B cell (primary cell): ENCODE measurements at regions not wholly inside any gene's neighbourhood (a gene's known extent, or its start where the extent isn't known, plus 50 kb on each side); places are given as distances from the start of the nearest gene placed in this dataset.

Source experiments
- ATAC-seq: fragments of 200-7000 bp; cut with Tn5 transposase; one replicate; pipeline ENCODE4 v1.10.0; 2021; ENCODE audit warnings: low read depth, mild to moderate bottlenecking, moderate number of reproducible peaks, moderate library complexity
- CTCF ChIA-PET: fragments of 350-600 bp; sonication (Branson Sonifier 250); formaldehyde crosslinking; loops from one replicate; lab custom pipeline; 2021; ENCODE audit warnings: antibody characterized with exemption, inconsistent platforms; lab: Charles Lee
- POLR2A ChIA-PET: fragments of 350-600 bp; sonication (Branson Sonifier 250); formaldehyde crosslinking; loops from one replicate; lab custom pipeline; 2021; ENCODE audit warnings: antibody characterized with exemption; lab: Charles Lee
- DNase-seq: peaks from one replicate; pipeline ENCODE4 v3.0.0; 2013
- H2AFZ ChIP-seq: 2 replicates; pipeline ENCODE4 v1.6.1; 2012; ENCODE audit warnings: mild to moderate bottlenecking, low read depth, low read length; ENCODE audit not compliant: insufficient read depth, poor library complexity, severe bottlenecking
- H3K27ac ChIP-seq, 2 donors: 1 replicate in 1 of 2; 2 replicates in 1 of 2; pipeline ENCODE4 v1.5.1; 2012 to 2013; ENCODE audit warnings: low read length in 2 of 2, mild to moderate bottlenecking in 2 of 2, moderate library complexity in 1 of 2
- H3K27me3 ChIP-seq, 4 experiments: fragments of 200-600 bp in 1 of 4; sonication (generic) in 1 of 4; replicated peaks in 1 of 4; 1 replicate in 2 of 4; 2 replicates in 2 of 4; pipeline versions ENCODE4 v1.6.1 to v1.7.0; 2013 to 2016; ENCODE audit warnings: low read length in 3 of 4, mild to moderate bottlenecking in 2 of 4, mixed read lengths in 1 of 4, moderate library complexity in 1 of 4; ENCODE audit not compliant: insufficient read depth in 4 of 4, control insufficient read depth in 3 of 4; ENCODE audit errors: control extremely low read depth in 1 of 4
- H3K36me3 ChIP-seq, 2 experiments: replicated peaks in 1 of 2; 1 replicate in 1 of 2; 2 replicates in 1 of 2; pipeline versions ENCODE4 v1.6.1 to v1.7.1; 2013; ENCODE audit warnings: low read length in 1 of 2; ENCODE audit not compliant: insufficient read depth in 2 of 2, control insufficient read depth in 1 of 2; ENCODE audit errors: control extremely low read depth in 1 of 2, extremely low read depth in 1 of 2
- H3K4me1 ChIP-seq, 2 donors: fragments of 200-600 bp in 1 of 2; sonication (generic) in 1 of 2; 1 replicate in 1 of 2; 2 replicates in 1 of 2; pipeline versions ENCODE4 v1.5.1 to v1.6.1; 2013 to 2017; ENCODE audit warnings: low read length in 2 of 2; ENCODE audit not compliant: control insufficient read depth in 2 of 2, insufficient read depth in 2 of 2
- H3K4me2 ChIP-seq: replicated peaks from 2 replicates; pipeline ENCODE3; 2012; ENCODE audit warnings: mild to moderate bottlenecking, low read depth, low read length; ENCODE audit not compliant: poor library complexity, severe bottlenecking
- H3K4me3 ChIP-seq, 5 experiments: fragments of 200-600 bp in 1 of 5; sonication (generic) in 1 of 5; 1 replicate in 3 of 5; 2 replicates in 2 of 5; pipeline versions ENCODE4 v1.5.1 to v1.7.0; 2011 to 2016; ENCODE audit warnings: low read length in 4 of 5, mild to moderate bottlenecking in 4 of 5, low read depth in 2 of 5, control low read depth in 1 of 5, moderate library complexity in 1 of 5; ENCODE audit not compliant: insufficient read depth in 1 of 5; ENCODE audit errors: control extremely low read depth in 1 of 5, extremely low read depth in 1 of 5
- H3K79me2 ChIP-seq: fragments of 200-600 bp; sonication (generic); one replicate; pipeline ENCODE4 v1.6.0; 2016; ENCODE audit warnings: low read length; ENCODE audit not compliant: control insufficient read depth, insufficient read depth
- H3K9ac ChIP-seq: fragments of 200-600 bp; sonication (generic); 2 replicates; pipeline ENCODE4 v1.6.1; 2017; ENCODE audit warnings: mild to moderate bottlenecking, low read length, moderate library complexity
- H3K9me3 ChIP-seq, 3 donors: one replicate each; pipeline versions ENCODE4 v1.6.1 to v1.7.1; 2013; ENCODE audit warnings: low read length in 2 of 3; ENCODE audit not compliant: control insufficient read depth in 2 of 3, insufficient read depth in 1 of 3; ENCODE audit errors: control extremely low read depth in 1 of 3
- H4K20me1 ChIP-seq: 2 replicates; pipeline ENCODE4 v1.6.0; 2012; ENCODE audit warnings: mild to moderate bottlenecking, low read length; ENCODE audit not compliant: insufficient read depth, control insufficient read depth, poor library complexity, severe bottlenecking
- H3K27ac Mint-ChIP-seq: one replicate; pipeline ENCODE4 v1.8.0; 2021; ENCODE audit warnings: mixed read lengths
- H3K27me3 Mint-ChIP-seq: one replicate; pipeline ENCODE4 v1.8.0; 2021; ENCODE audit warnings: mixed read lengths
- H3K4me1 Mint-ChIP-seq: one replicate; pipeline ENCODE4 v1.8.0; 2021; ENCODE audit warnings: mixed read lengths
- H3K4me3 Mint-ChIP-seq: one replicate; pipeline ENCODE4 v1.8.0; 2021; ENCODE audit warnings: mixed read lengths
- H3K9me3 Mint-ChIP-seq: one replicate; pipeline ENCODE4 v1.8.0; 2022; ENCODE audit warnings: mixed read lengths; ENCODE audit not compliant: insufficient read depth
- CTCF ChIP-seq: fragments of 200-600 bp; IDR thresholded peaks from one replicate; pipeline ENCODE4 v1.8.0; 2022; ENCODE audit warnings: antibody characterized with exemption, mild to moderate bottlenecking
- EZH2 ChIP-seq: IDR thresholded peaks from 2 replicates; pipeline ENCODE4 v1.6.1; 2012; ENCODE audit warnings: borderline replicate concordance, low read depth, mild to moderate bottlenecking, moderate library complexity, low read length; ENCODE audit not compliant: insufficient read depth, poor library complexity, severe bottlenecking
- WGBS: methylation state at CpG from one replicate; pipeline ENCODE4 v1.1.5; 2013; ENCODE audit warnings: missing lambda C conversion rate; ENCODE audit not compliant: insufficient coverage; 5-methylcytosine and 5-hydroxymethylcytosine counted together
- intact Hi-C: fragments of 100-400 bp; cut with micrococcal nuclease; formaldehyde crosslinking; loops from one replicate; pipeline ENCODE4 v1.10.0; 2022

DNA sequence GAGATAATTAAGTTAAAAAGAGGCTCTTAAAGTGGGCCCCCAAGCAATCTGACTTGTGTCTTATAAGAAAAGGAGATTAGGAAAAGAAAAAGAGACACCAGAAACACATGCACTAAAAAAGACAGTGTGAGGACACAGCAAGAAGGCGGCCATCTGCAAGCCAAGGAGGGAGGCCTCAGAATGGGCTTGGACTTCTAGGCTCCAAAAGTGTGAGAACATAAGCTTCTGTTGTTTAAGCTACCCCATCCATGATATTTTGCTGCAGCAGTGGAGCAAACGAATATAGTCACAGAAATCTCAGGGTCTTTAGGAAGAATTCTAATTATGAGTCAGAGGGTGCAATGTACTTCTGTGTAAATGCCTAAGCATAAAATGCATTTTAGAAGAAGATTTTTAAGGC, 399.3 kb upstream of the MMADHC start:
- H3K4me1 Mint-ChIP-seq: no peaks in the 10 kb centered on the region
- no peaks in the 10 kb centered on the region for H3K4me1 ChIP-seq
- H3K4me3 ChIP-seq: no peak overlapping the region
- no peak overlapping the region for H3K4me3 Mint-ChIP-seq
- H3K27ac ChIP-seq: no peak overlapping the region
- no peak overlapping the region for H3K9ac ChIP-seq
- H3K4me2 ChIP-seq: no peak overlapping the region
- no CpG with 5 or more reads among the region's 2 CpGs for WGBS
- H3K9me3 ChIP-seq: peaks cover 0 to 3% (median 0%) of the 10 kb centered on the region in 3 donors
- CTCF ChIA-PET: no interaction called here
- DNase-seq (no peak), ATAC-seq (no peak)
- H3K27ac Mint-ChIP-seq: no peak overlapping the region
- no peaks in the 10 kb centered on the region for H4K20me1 ChIP-seq
- POLR2A ChIA-PET: no interaction called here
- intact Hi-C loops: no loop called here
- H3K36me3 ChIP-seq: no peaks in the 10 kb centered on the region
- H2AFZ ChIP-seq: no peak overlapping the region
- H3K9me3 Mint-ChIP-seq: no peaks in the 10 kb centered on the region
- H3K79me2 ChIP-seq: no peaks in the 10 kb centered on the region
- H3K27me3 ChIP-seq: no peaks in the 10 kb centered on the region
- TF ChIP-seq CTCF: no peak
- no peaks in the 10 kb centered on the region for H3K27me3 Mint-ChIP-seq

DNA sequence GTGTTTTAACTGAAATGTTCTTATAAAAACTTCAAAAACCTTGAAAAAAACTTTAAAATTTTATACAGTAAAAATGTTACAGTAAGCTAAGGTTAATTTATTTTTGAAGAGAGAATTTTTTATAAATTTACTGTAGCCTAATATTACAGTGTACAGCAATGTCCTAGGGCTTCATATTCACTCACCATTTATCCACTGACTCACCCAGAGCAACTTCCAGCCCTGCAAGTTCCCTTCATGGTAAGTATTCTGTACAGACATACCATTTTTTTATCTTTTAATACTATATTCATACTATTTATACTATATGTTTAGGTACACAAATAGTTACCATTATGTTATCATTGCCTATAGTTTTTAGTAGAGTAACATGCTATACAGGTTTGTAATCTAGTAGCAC, 396.7 kb upstream of the MMADHC start:
- Mint-ChIP-seq H3K27me3 (no peaks in the 10 kb centered on the region), H3K4me3 (no peak overlapping the region), H3K4me1 (no peaks in the 10 kb centered on the region), H3K9me3 (peaks cover 2% of the 10 kb centered on the region), H3K27ac (no peak overlapping the region)
- Histone ChIP-seq H3K9ac (no peak overlapping the region), H3K36me3 (no peaks in the 10 kb centered on the region), H3K79me2 (no peaks in the 10 kb centered on the region), H4K20me1 (no peaks in the 10 kb centered on the region), H2AFZ (no peak overlapping the region), H3K4me2 (no peak overlapping the region), H3K4me3 (no peak overlapping the region), H3K4me1 (no peaks in the 10 kb centered on the region), H3K27ac (no peak overlapping the region), H3K27me3 (no peaks in the 10 kb centered on the region), H3K9me3 (peaks cover 0 to 3% (median 0%) of the 10 kb centered on the region in 3 donors)
- TF ChIP-seq CTCF (no peak), EZH2 (no peak)
- ATAC-seq (no peak), DNase-seq (no peak)
- POLR2A ChIA-PET: no interaction called here
- intact Hi-C loops: no loop called here
- CTCF ChIA-PET: no interaction called here
